Muscle of leg (tissue), 3 donors: ENCODE measurements at regions not wholly inside any gene's neighbourhood (a gene's known extent, or its start where the extent isn't known, plus 50 kb on each side); places are given as distances from the start of the nearest gene placed in this dataset.

Source experiments
- DNase-seq: peaks from one replicate; pipeline ENCODE4 v3.0.0; 2013
- H3K27ac ChIP-seq: one replicate; pipeline ENCODE4 v1.5.1; 2013; ENCODE audit warnings: mild to moderate bottlenecking, low read length, control low read depth
- H3K27me3 ChIP-seq: one replicate; pipeline ENCODE4 v1.6.1; 2013; ENCODE audit warnings: low read length; ENCODE audit not compliant: control insufficient read depth, insufficient read depth
- H3K36me3 ChIP-seq: one replicate; pipeline ENCODE4 v1.6.1; 2013; ENCODE audit warnings: low read length; ENCODE audit not compliant: control insufficient read depth, insufficient read depth
- H3K4me1 ChIP-seq: one replicate; pipeline ENCODE4 v1.6.1; 2013; ENCODE audit warnings: low read length; ENCODE audit not compliant: control insufficient read depth, insufficient read depth
- H3K4me3 ChIP-seq: one replicate; pipeline ENCODE4 v1.5.1; 2013; ENCODE audit warnings: low read length, control low read depth
- H3K9me3 ChIP-seq: replicated peaks from 2 replicates; pipeline ENCODE4 v1.6.1; 2013; ENCODE audit warnings: low read depth, low read length; ENCODE audit not compliant: control insufficient read depth
- WGBS: methylation state at CpG from one replicate; pipeline ENCODE4 v1.1.5; 2013; ENCODE audit warnings: missing lambda C conversion rate; ENCODE audit not compliant: insufficient coverage; 5-methylcytosine and 5-hydroxymethylcytosine counted together

DNA sequence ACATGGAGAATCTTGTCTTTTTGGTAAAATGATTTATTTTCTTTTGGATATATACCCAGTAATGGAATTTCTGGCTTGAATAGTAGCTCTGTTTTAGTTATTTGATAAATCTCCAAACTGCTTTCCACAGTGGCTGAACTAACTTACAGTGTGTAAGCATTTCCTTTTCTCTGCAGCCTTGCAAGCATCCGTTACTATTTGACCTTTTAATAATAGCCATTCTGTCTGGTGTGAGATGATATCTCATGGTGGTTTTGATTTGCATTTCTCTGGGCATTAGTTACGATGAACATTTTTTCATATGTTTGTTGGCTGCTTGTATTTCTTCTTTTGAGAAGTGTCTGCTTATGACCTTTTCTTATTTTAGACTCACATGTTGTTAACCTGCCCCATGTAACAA, 190.2 kb downstream of the GALR1 start:
- WGBS = no CpG with 5 or more reads among the region's 2 CpGs
- no peak overlapping the region for H3K4me3 ChIP-seq
- H3K36me3 ChIP-seq = no peaks in the 10 kb centered on the region
- no peaks in the 10 kb centered on the region for H3K4me1 ChIP-seq
- DNase-seq = no peak
- no peaks in the 10 kb centered on the region for H3K27me3 ChIP-seq
- H3K27ac ChIP-seq = no peak overlapping the region
- H3K9me3 ChIP-seq = no peaks in the 10 kb centered on the region

DNA sequence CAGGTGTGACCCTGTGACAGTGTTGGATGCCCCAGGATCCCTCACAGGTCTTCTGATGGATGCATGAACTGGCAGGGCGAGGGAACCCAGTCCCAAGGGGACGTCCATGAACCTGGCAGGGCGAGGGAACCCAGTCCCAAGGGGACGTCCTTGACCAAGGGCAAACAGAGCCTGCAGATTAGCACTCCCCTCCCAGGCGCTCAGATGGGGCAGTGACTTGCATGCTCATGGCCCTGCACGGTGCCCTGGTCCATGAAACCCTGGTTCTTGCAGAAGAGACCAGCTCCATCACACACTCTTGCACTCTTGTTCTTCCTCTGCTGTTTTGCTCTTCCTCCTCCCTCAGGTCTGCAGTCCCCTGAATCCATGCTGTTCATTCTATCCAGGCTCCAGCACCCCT, 192.7 kb downstream of the GALR1 start:
- no peaks in the 10 kb centered on the region for H3K4me1 ChIP-seq

GRCh38 chr18:77444385-77444784, 194.7 kb downstream of the GALR1 start:
- no peaks in the 10 kb centered on the region for H3K4me1 ChIP-seq
- no peak overlapping the region for H3K4me3 ChIP-seq
- no peaks in the 10 kb centered on the region for H3K27me3 ChIP-seq
- no peak for DNase-seq
- H3K36me3 ChIP-seq = no peaks in the 10 kb centered on the region
- no peak overlapping the region for H3K27ac ChIP-seq
- no peaks in the 10 kb centered on the region for H3K9me3 ChIP-seq
- 95% methylated on average over 10 of the region's 10 CpGs for WGBS

More for the DNA sequence above, 192.7 kb downstream of the GALR1 start:
- Histone ChIP-seq H3K9me3 (no peaks in the 10 kb centered on the region), H3K27ac (no peak overlapping the region), H3K36me3 (no peaks in the 10 kb centered on the region), H3K4me3 (no peak overlapping the region), H3K27me3 (no peaks in the 10 kb centered on the region)
- WGBS = 82% methylated on average over 6 of the region's 6 CpGs
- DNase-seq = no peak

DNA sequence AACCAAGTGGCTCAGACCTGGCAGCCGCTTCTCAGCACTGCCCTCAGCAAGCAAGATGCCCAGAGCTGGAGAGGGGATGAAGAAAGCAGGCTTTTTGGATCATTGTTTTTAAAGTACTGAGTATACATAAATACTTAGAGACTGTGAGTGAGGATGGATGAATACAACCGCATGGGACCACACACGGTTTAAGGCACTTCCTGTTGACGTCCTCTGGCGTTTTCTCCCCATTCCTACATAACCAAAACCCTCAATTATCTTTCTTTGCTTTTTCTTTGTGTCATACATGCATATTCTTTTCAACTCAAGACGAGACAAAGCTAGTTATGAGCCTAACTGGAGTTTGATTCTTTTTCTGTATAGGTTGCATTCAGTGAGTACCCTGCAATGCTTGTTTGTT, 198.4 kb downstream of the GALR1 start:
- no peak overlapping the region for H3K27ac ChIP-seq
- no peak for DNase-seq
- 45% methylated on average over 4 of the region's 6 CpGs for WGBS

DNA sequence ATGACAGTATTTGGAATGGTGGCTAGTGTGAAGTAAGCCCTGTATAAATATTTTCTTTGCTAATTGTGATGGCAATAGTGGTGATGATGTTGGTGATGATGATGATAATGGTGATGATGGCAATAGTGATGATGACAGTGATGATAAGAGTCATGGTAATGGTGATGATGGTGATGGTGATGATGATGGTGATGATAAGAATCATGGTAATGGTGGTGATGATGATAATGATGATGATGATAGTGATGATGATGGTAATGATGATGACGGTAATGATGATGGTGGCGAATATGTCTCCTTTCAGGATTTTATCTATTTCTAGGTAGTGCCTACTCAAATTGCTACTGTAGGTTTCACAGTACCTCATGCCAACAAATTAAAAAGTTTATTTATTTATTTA, 205.4 kb downstream of the GALR1 start:
- Histone ChIP-seq H3K27ac (no peak overlapping the region), H3K36me3 (no peaks in the 10 kb centered on the region), H3K4me1 (no peaks in the 10 kb centered on the region), H3K27me3 (no peaks in the 10 kb centered on the region), H3K4me3 (no peak overlapping the region), H3K9me3 (no peaks in the 10 kb centered on the region)
- no CpG with 5 or more reads among the region's 2 CpGs for WGBS
- DNase-seq = no peak

More for the DNA sequence above, 198.4 kb downstream of the GALR1 start:
- Histone ChIP-seq H3K9me3 (no peaks in the 10 kb centered on the region), H3K27me3 (no peaks in the 10 kb centered on the region), H3K4me1 (no peaks in the 10 kb centered on the region), H3K4me3 (no peak overlapping the region), H3K36me3 (no peaks in the 10 kb centered on the region)

GRCh38 chr18:77457681-77458080, 208.0 kb downstream of the GALR1 start:
- Histone ChIP-seq H3K36me3 (no peaks in the 10 kb centered on the region), H3K4me1 (no peaks in the 10 kb centered on the region), H3K4me3 (no peak overlapping the region), H3K27ac (no peak overlapping the region), H3K27me3 (no peaks in the 10 kb centered on the region), H3K9me3 (no peaks in the 10 kb centered on the region)
- no CpG with 5 or more reads among the region's 3 CpGs for WGBS
- DNase-seq = peak; percentile 50

DNA sequence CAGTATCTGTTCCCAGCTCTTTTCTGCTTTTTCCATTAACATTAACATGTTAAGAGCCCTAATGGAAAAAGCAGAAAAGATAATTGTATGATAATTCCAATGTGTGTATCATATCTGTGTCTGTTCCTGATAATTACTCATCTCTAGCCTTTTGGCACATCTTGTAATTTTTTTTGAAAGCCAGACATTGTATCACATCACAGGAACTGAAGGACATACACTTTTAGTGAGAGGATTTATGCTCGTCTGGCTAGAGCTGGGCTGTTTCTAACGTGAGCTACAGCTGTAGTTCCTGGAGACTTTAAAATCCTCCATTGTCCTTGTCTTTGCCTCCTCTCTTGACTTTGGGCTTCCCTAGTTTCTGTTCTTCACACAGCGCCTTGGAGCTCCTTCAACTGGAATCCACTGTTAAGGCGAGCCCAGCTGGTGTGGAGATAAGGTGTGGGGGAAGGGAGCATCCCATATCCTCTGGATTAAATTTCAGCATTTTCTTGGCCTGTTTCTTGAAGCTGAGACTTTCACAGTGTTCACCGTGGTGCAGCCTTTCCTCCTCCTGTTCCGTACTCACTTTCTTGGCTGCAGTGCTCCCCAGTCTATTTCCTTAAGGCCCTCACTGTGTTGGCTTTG, 211.5 kb downstream of the GALR1 start:
- no CpG with 5 or more reads among the region's 6 CpGs for whole genome bisulfite sequencing
- DNase-seq = peak; percentile 42
- no peaks in the 10 kb centered on the region for H3K9me3 ChIP-seq
- H3K36me3 ChIP-seq = no peaks in the 10 kb centered on the region
- H3K4me3 ChIP-seq = no peak overlapping the region
- H3K4me1 ChIP-seq = no peaks in the 10 kb centered on the region
- peak overlapping the region; percentile 9 for H3K27ac ChIP-seq
- H3K27me3 ChIP-seq = no peaks in the 10 kb centered on the region

DNA sequence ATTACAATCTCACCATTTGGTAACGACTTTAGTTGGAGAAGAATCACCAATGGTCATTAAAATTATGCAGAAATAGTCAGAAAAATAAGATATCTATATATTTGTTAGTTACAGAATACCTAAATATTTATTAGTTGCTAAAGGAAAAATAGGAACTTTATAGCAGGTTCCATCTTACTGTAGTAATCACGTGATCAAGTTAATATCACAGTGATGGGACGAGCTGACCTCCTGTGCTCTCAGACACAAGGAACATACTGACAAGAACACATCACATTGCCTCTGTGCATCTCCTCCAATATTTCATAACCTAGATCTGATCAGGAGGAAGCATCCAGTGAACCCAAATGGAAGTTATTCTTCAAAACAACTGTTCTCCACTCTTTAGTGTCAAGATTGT, 215.3 kb downstream of the GALR1 start:
- Histone ChIP-seq H3K27ac (no peak overlapping the region), H3K9me3 (no peaks in the 10 kb centered on the region), H3K4me3 (no peak overlapping the region), H3K4me1 (no peaks in the 10 kb centered on the region), H3K27me3 (no peaks in the 10 kb centered on the region), H3K36me3 (no peaks in the 10 kb centered on the region)
- DNase-seq = no peak
- WGBS = no CpG with 5 or more reads among the region's 3 CpGs

- no peaks in the 10 kb centered on the region for H3K27me3 ChIP-seq
- no peak overlapping the region for H3K27ac ChIP-seq
- H3K9me3 ChIP-seq = no peaks in the 10 kb centered on the region
- DNase-seq = no peak
- no peak overlapping the region for H3K4me3 ChIP-seq
- H3K4me1 ChIP-seq = no peaks in the 10 kb centered on the region
- no peaks in the 10 kb centered on the region for H3K36me3 ChIP-seq
Measured at GRCh38 chr18:77466890-77467289, 217.2 kb downstream of the GALR1 start.

DNA sequence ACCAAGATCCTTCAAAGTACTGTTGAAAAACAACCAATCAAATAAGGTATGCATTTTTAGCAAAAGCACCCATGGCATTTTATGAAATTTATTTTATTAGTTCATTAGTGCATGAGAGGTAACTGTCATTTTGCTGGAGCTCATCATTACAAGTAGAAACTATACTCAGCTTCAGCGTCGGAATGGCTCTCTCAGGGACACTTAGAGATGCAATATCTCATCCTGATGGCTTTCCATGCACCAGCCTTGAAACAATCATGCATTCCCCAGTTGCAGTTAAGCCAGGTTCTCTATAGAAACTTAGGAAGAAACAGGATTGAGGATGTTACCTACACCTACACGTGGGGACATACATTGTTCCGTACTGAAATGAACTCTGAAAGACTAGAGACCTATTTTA, 219.5 kb downstream of the GALR1 start:
- Histone ChIP-seq H3K4me3 (no peak overlapping the region), H3K9me3 (no peaks in the 10 kb centered on the region), H3K27ac (no peak overlapping the region), H3K4me1 (no peaks in the 10 kb centered on the region), H3K36me3 (no peaks in the 10 kb centered on the region), H3K27me3 (peaks cover 2% of the 10 kb centered on the region)
- DNase-seq = no peak
- 37% methylated on average over 2 of the region's 4 CpGs for WGBS
